Midbrain (tissue), 1 donor: ENCODE measurements at regions not wholly inside any gene's neighbourhood (a gene's known extent, or its start where the extent isn't known, plus 50 kb on each side); places are given as distances from the start of the nearest gene placed in this dataset.
"Not testable (repeated sequence)": the region's sequence is repeated elsewhere in the genome, so short reads cannot be mapped to it uniquely, and the experiment has no call there.

Experiments
- DNase-seq: peaks from one replicate; lab custom pipeline; 2025; lab: John Stamatoyannopoulos, UW

DNA sequence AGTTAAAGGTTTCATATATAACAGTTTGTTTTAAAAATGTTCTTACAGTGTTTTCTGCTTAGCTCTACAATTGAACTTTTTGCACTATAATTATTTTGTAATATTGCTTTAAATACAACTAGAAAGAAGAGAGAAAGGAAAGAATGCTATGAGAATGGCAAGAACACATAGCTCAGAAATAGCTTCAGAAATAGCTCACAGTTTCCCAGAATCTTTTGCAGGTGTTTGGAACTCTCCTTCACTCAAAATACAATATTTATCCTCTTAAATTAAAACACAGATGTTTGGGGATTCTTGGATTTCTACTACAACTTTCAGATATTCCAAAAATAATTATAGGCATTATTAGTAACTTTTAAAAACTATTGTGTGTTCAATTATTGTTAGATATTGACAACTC lies 658.0 kb upstream of the DPPA4 start:
- no peak for DNase-seq

DNA sequence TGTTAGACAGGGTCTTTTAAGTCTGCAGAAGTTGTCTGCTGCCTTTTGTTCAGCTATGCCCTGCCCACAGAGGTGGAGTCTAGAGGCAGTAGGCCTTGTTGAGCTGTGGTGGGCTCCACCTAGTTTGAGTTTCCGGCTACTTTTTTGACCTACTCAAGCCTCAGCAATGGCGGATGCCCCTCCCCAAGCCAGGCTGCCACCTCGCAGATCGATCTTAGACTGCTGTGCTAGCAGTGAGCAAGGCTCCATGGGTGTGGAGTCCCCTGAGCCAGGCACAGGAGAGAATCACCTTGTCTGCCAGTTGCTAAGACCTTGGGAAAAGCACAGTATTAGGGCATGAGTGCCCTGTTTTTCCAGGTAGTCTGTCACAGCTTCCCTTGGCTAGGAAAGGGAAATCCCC lies 664.6 kb upstream of the DPPA4 start:
- DNase-seq: not testable (repeated sequence)

DNA sequence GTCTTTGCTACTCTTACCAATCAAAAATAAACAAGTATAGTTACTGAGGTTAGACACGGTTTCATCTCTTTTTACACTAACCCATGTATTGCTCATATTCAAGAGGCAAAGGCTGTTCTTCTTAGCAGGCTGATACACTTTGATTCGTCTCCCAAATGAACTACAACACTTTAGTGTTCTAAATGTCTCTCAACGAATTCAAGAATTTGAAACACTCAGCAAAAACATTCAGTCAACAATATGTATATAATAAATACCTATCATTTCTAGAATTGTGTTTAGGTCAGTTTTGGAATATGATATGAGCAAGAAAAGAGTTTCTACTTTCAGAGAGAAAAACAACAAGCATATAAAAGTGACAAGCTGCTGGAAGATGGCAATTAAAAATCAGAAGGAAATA lies 669.6 kb upstream of the DPPA4 start:
- no peak for DNase-seq

DNA sequence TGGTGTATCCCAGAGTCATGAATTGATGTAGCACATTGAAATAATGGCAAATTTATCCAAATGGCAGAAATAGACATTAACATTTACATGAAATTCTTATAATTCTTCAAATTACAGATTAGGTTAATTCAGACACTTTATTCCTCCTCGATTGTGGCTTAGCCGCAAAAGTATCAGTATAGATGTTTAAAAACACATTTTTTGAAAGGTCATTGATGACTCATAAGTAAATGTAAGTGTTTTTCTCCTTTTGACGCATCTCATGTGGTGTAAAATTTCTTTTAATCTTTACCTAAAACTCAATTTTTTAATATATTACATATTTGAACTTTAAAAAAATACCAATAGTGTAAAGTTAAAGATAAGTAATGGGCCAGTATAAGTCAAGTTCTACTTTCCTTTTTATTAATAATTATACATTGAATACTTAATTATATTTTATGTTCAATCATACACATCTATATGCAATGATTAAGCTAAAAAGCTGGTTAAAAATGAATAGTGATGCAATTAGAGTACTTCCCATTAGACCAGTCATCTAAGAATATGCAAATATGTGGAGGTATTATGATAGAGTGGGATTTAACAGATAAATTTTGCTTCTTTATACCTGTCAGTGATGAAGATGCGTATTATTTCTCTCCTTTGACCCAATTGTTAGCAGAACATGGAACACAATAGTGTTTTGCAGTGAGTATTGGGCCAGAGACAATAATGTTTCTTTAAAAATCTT lies 678.1 kb upstream of the DPPA4 start:
- DNase-seq: no peak

DNA sequence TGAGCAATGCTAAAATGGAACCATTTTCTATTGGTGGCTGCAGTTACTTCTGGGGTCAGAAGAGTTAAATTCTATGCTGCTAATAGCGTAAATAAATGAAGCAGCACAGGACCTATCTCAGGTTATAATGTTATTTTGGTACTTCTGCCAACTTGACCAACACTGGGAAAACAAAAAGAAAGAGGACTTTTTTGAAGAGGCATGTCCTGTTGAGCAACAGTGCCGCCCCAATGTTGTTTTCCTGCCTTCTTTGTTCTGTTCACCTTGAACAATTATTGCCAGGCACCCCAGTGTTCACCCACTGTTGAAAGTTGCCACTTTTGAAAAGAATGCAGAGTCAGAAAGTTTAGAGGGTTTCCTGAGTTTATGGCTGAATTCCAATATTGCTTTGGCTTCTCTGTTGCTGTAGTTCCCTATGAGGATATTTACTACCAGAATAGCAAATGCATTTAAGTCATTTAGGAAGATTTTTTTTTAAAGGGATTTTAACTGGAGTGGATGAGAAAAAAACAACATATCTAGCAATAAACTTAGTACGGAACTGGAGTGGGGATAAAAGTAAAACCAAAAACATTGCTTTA lies 679.0 kb upstream of the DPPA4 start:
- DNase-seq: no peak

DNA sequence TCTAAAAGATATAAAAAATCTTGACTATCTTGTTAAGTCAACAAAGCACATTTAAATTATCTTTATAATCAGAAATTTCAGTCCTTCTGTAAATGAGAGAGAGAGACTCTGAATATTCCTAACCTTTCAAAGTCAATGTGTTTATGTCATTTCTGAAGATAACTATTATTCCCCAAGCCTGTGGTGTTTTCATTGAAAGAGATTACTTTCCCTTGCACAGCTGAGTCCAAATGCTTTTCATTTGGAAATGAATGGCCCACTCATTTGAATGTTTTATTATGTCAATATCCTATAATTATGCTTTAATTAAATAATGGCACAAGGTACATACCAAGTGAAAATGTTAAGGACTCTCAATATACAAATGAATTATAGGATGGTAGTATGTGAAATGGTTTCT lies 680.0 kb upstream of the DPPA4 start:
- no peak for DNase-seq

DNA sequence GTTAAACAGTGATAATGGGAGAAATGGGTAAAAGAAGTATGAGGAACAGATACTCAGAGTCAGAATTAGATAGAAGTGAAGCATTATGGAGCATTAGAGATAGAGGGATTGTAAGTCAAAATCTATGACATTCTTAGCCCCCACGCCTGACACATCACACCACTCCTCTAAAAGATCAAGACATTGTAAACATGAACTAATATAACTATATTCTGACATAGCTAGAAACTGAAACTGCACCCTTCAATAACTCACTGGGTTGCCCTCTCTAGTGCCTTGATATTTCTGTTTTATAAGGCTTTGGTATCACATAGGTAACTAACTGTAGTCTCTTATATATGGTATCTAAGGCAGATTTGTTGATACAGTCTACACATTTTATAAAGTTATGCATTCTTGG lies 684.3 kb upstream of the DPPA4 start:
- DNase-seq: no peak

DNA sequence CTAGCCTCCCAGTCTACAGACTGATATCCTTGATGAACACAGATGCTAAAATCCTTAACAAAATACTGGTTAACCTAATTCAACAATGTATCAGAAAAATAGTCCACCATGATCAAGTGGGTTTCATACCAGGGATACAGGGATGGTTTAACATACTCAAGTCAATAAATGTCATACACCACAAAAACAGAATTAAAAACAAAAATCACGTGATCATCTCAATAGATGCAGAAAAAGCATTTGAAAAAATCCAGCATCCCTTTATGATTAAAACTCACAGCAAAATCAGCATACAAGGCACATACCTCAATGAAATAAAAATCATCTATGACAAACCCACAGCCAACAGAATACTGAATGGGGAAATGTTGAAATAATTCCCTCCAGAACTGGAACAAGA lies 685.7 kb upstream of the DPPA4 start:
- DNase-seq: not testable (repeated sequence)

DNA sequence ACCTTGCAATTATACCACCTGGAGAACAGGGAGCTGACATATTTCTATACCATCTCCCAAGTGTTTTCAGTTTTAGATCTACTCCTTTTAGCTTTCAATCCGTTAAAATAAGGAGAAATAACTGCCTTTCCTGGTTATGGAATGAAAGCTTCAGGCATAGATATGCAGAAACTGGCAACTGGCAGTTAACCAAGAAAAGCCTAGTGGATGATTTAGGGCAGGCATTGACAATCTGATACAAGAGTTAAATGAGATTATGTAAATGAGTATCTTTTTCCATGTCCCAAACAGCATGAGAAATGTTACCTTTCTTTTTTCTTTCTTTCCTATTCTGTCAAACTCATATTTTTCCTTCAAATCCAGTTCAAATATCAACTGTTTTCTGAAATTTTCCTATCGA lies 689.1 kb upstream of the DPPA4 start:
- DNase-seq: no peak

DNA sequence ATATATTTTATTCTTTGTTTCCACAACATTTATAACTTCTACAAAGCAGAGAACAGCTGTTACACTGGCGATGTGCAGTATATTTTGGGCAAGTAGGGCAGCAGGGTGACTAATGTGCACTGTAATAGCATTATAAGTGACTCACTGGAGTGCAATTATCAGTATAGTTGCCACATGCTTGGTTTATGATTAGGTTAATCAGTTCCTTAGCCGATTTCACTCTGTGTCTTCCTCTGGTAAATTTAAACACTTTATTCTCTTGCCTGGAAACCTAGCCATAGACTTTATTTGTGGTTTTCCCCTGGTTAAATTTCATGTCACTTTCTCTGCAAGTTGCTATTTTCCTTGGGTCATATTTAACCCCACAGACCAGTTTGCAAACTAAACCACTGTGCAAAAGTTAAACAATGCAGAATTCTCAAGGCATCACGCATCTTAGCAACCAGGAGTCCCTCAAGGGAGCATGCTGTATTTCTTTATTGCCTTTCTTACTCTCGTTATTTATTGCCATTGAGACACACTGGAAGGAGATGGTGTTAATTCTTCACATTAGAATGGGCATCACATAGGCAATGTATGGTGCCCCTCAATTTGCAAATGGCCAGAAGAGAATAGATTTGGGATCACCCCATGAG lies 690.2 kb upstream of the DPPA4 start:
- DNase-seq: no peak

DNA sequence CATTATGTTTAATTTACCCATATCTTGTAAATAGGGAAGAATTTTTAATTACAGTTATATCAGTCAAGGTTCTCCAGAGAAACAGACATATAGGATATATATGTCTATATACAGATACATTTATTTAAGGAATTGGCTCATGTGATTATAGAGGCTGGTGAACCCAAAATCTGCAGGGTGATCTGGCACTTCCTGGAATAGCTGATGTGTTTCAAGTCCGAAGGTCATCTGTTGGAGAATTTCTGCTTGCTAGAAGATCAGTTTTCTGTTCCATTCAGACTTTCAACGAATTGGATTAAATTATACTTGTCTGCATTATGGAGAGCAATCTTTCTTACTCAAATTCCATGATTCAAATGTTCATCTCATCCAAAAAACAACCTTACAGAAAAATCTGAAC lies 694.6 kb upstream of the DPPA4 start:
- no peak for DNase-seq

DNA sequence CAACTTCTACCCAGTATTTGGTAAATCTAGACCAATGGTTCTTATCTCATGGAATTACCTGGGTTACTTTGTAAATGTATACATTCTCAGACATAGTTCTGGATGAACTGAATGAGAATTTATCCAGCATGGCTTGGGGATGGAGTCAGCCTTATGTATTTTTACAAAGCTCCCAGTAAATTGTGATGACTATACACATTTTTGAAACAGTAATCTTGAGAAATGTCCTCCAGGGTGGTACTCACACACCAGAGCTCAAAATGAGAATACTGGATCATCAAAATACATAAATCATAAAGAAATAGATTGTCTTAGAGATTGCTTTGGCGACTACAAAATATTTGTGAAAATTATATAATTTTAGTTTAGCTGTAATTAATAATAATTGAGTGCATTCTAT lies 722.1 kb upstream of the DPPA4 start:
- DNase-seq: no peak

DNA sequence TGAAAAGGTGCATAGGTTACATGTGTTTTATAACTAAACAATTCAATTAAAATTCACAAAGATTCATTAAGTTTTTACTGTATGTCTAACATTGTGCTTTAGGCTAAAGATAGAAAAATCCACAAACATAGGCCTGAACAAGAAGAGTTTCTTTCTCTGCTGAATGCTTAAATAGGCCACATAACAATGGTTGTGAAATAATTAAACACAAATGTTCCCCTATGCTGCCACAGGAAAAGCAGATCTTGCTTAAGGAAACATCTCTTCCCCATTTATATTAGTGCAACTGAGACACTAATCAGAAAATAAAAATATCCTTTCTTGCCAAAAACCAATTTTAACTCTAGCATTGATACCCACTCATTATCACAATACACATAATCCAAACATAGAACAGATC lies 725.4 kb upstream of the DPPA4 start:
- no peak for DNase-seq

DNA sequence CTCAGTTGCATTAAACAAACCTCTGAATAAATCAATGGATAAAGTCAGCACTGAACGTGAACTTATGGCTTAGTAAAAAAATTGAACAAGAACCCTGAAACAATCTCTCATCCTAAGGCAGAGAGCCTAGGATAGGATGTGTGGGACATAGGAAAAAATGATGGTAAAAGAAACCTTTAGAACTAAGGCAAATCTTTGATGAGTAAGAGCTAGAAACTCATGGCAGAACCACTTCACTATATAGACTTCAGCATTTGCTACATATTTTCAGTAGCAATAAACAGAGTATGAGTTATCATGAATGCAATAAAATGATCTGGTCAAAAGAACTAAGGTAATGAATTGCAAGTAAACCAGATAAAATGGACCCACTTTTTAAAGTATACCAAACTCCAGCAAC lies 725.8 kb upstream of the DPPA4 start:
- DNase-seq: no peak

DNA sequence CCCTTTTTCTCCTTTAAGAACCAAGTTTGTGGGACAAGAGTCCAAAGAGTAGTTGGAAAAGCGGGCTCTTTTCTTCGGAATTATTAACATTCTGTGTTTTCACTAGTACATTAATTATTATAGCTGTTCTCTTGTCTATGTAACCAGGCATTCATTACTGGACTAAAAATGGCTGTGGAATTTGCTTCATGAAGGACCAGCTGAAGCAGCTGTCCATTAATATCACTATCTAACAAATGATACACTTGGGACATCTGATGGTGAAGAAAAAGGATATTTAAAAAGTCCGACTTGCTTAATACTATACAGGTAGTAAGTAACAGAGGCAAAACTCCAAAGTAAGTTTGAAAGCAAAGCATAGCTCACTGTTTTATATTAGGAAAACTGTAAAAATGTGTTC lies 728.9 kb upstream of the DPPA4 start:
- no peak for DNase-seq

DNA sequence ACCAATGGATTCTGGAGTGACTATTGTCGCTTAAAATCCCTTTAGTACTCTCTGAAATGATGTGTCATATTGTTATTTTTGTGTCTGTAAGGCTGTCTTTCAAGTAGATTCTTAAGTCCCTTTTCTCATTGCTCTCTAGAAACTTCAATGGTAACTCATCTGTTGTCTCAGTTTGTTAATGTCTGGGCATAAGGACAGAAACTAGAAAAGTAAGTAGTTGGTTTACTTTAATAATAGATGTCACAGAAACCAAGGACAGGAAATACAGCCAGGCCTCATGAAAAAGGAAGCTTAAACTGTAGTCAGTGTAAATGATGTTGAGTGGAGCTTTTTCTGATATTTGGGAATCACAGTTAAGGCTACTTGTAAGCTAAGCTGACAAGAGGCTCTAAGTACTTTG lies 730.2 kb upstream of the DPPA4 start:
- no peak for DNase-seq

DNA sequence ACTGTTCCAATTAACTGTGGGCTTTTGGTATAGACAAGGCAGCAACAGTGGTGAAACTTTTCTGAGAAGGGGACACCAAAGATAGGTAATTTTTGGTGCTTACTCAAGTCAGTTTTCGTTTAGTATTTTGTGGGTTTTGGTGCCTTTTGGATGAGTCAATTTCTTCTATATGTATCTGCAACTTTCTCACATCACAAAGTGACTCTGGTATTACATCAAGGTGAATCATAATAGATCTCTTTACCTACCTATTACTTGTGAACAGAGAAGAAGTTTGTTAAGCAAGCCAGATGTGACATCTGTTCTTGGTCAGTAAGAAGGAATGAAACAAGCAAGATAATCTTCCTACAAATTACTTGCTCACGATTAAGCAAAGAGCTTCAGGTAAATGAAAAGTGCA lies 732.4 kb upstream of the DPPA4 start:
- no peak for DNase-seq

DNA sequence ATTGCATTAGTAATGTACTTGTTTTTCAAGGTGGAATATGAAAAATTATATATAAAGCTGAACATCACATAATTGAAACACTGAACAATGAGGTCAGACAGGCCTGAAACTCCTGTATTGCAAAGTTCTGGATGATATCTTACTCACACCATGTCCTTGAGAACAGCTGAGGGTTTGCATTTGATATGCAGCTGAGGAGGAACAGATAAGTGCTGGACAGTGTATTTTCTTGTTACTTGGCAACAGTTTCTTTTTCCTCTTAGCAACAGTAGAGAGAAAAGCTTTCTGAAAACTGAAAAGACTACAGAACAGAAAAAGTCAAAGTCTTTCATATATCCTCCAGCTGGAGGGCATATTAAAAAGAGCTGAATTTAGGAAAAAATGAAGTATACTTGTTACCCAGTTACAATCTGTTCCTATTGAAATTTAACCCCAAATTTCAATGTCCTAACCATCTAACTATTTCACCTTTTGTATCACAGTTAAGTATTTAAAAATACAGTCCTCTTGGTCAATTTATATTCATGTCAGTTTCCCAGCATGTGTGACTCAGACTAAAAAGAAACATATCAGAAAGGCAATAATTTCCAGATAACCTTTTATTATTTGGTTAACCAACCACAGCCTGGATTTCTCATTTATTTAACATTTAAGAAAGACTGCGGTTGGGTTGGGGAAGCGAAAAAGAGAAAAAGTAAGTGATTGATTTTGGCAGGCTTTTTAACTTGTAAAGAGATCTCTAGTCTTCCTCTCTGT lies 733.0 kb upstream of the DPPA4 start:
- no peak for DNase-seq

DNA sequence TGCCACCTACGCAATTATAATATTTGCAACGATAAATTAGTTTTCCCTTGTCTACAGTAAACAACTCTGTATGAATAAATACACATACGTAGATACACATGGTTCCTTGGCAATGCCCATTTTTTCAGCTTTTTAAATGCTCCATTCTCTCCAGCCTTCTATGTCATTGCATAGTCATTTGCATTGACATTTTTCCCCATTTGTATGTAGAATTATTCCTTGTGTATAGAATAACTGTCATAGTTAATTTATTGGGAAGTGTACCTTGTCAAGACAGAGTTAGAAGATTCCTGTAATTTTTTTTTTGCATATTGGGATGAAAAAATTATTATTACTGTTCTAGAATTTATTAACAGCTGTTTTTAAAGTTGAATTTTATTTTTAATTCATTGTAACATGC lies 736.7 kb upstream of the DPPA4 start:
- DNase-seq: no peak

DNA sequence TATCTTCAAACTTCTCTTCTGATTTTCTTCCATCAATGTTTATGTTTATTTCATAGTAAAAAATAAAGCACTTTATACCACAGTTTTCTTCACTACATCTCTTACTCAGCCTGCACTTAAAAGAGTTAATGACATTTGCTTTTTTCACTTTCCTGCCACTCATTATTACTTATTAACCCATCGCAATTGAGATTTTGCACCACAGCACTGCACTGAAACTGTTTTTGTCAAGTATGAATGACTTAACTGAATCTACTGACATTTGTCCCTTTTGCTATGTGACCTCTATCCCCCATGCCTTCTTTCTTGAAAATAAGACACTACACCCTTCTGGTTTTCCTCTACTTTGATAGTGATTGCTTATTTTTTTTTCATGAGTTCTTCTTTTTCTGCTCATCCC lies 739.7 kb upstream of the DPPA4 start:
- no peak for DNase-seq

DNA sequence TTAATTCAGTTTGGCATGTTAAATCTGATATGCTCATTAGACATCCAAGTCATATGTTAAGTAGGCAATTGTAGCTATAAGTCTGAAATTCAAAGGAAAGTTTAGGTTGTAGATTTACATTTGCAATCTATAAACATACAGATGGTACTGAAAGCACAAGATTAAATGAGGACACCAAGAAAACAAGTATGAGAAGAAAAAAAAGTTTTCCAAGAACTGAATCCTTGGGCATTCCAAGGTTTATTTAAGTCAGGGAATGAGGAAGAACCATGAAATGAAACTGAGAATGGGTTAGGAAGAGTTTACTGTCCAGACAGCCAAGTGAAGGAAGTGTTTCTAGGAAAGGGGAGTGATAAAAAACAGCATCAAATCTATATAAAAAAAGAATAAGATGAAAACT lies 756.1 kb upstream of the DPPA4 start:
- DNase-seq: no peak

DNA sequence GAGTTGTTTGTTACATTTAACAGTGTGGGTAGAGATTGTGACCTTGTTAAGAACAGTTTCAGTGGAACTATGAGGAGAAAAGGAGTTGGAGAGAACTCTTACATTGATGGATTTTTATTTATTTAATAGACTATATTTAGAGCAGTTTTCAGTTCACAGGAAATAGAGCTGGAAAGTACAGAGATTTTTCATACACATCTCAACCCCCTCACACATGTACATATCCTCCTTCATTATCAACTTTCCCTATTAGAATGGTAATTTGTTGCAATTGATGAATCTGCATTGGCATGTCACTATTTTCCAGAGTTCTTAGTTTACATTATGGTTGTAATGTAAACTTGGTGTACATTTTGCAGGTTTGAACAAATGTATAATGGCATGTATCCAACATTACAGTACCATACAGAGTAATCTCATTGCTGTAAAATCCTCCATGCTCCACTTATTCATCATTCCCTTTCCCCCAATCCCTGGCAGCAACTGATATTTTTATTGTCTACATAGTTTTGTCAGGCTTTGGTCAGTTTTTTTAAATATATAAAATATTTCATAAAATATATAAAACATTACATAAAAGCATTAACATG lies 756.6 kb upstream of the DPPA4 start:
- no peak for DNase-seq

DNA sequence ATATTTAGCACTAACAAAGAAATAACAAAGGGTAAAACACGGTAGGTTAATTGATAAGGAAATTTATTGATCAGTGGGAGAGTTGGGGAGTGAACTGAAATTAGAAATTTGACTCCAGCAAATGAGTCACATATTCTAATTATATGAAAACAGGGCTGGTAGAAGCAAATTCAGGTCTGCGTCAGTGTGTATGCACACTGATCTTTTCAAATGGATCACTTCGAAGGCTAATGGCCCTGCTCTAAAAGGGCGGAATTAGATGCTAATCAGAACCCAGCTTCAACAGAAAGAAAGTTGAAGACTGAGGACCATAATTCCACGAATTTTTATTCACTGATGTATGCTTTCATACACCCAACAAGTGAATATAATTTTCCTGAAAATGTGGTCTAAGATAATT lies 762.4 kb upstream of the DPPA4 start:
- no peak for DNase-seq
